ENCODE measurements at regions not wholly inside any gene's neighbourhood (a gene's known extent, or its start where the extent isn't known, plus 50 kb on each side); places are given as distances from the start of the nearest gene placed in this dataset.

GRCh38 chr11:80632156-80632555 is 1191.3 kb upstream of the TENM4 start:
- DNase-seq (ENCODE audit: low read depth in 2 of 3, low spot score in 2 of 3): no peak

GRCh38 chr11:80629466-80629865 is 1188.6 kb upstream of the TENM4 start:
- DNase-seq (ENCODE audit: low read depth in 2 of 3, low spot score in 2 of 3): no peak

- no peak for DNase-seq (ENCODE audit: low read depth in 2 of 3, low spot score in 2 of 3)
These were observed 1186.5 kb upstream of the TENM4 start for GRCh38 chr11:80627364-80627763.

GRCh38 chr11:80626721-80627120 is 1185.9 kb upstream of the TENM4 start:
- no peak for DNase-seq (ENCODE audit: low read depth in 2 of 3, low spot score in 2 of 3)

GRCh38 chr11:80625563-80625962 is 1184.7 kb upstream of the TENM4 start:
- no peak for DNase-seq (ENCODE audit: low read depth in 2 of 3, low spot score in 2 of 3)

GRCh38 chr11:80621871-80622270 is 1181.0 kb upstream of the TENM4 start:
- DNase-seq (ENCODE audit: low read depth in 2 of 3, low spot score in 2 of 3): no peak

GRCh38 chr11:80620867-80621266 is 1180.0 kb upstream of the TENM4 start:
- DNase-seq (ENCODE audit: low read depth in 2 of 3, low spot score in 2 of 3): no peak

- DNase-seq (ENCODE audit: low read depth in 2 of 3, low spot score in 2 of 3): no peak
These were observed 1176.3 kb upstream of the TENM4 start for GRCh38 chr11:80617156-80617555.

- DNase-seq (ENCODE audit: low read depth in 2 of 3, low spot score in 2 of 3): no peak
These were observed 1175.4 kb upstream of the TENM4 start for GRCh38 chr11:80616070-80616800.

GRCh38 chr11:80613655-80614054 is 1172.8 kb upstream of the TENM4 start:
- no peak for DNase-seq (ENCODE audit: low read depth in 2 of 3, low spot score in 2 of 3)

- DNase-seq (ENCODE audit: low read depth in 2 of 3, low spot score in 2 of 3): no peak
These were observed 1169.7 kb upstream of the TENM4 start for GRCh38 chr11:80610516-80610915.

GRCh38 chr11:80603472-80603871 is 1162.6 kb upstream of the TENM4 start:
- no peak for DNase-seq (ENCODE audit: low read depth in 2 of 3, low spot score in 2 of 3)

GRCh38 chr11:80598905-80599304 is 1158.1 kb upstream of the TENM4 start:
- no peak for DNase-seq (ENCODE audit: low read depth in 2 of 3, low spot score in 2 of 3)

GRCh38 chr11:80596291-80596810 is 1155.5 kb upstream of the TENM4 start:
- DNase-seq (ENCODE audit: low read depth in 2 of 3, low spot score in 2 of 3): no peak

- DNase-seq (ENCODE audit: low read depth in 2 of 3, low spot score in 2 of 3): no peak
These were observed 1154.2 kb upstream of the TENM4 start for GRCh38 chr11:80595011-80595410.

- no peak for DNase-seq (ENCODE audit: low read depth in 2 of 3, low spot score in 2 of 3)
These were observed 1153.0 kb upstream of the TENM4 start for GRCh38 chr11:80593648-80594374.

GRCh38 chr11:80592546-80592945 is 1151.7 kb upstream of the TENM4 start:
- DNase-seq (ENCODE audit: low read depth in 2 of 3, low spot score in 2 of 3): no peak

GRCh38 chr11:80587906-80588305 is 1147.1 kb upstream of the TENM4 start:
- no peak for DNase-seq (ENCODE audit: low read depth in 2 of 3, low spot score in 2 of 3)

GRCh38 chr11:80586464-80586863 is 1145.6 kb upstream of the TENM4 start:
- DNase-seq (ENCODE audit: low read depth in 2 of 3, low spot score in 2 of 3): no peak

- no peak for DNase-seq (ENCODE audit: low read depth in 2 of 3, low spot score in 2 of 3)
These were observed 1143.8 kb upstream of the TENM4 start for GRCh38 chr11:80584661-80585060.

GRCh38 chr11:80569832-80570231 is 1129.0 kb upstream of the TENM4 start:
- DNase-seq (ENCODE audit: low read depth in 2 of 3, low spot score in 2 of 3): no peak

GRCh38 chr11:80565231-80565630 is 1124.4 kb upstream of the TENM4 start:
- no peak for DNase-seq (ENCODE audit: low read depth in 2 of 3, low spot score in 2 of 3)

Data from activated CD8-positive, alpha-beta memory T cell treated with anti-CD3 and anti-CD28 coated beads for 48 hours (primary cell).